LNCaP clone FGC (cell line): ENCODE measurements at regions not wholly inside any gene's neighbourhood (a gene's known extent, or its start where the extent isn't known, plus 50 kb on each side); places are given as distances from the start of the nearest gene placed in this dataset.

Experiments used
- DNase-seq: peaks from one replicate; pipeline ENCODE4 v3.0.0-alpha.2; 2011; ENCODE audit warnings: low read depth
- H3K4me3 ChIP-seq: 2 replicates; pipeline ENCODE4 v1.5.1; 2011; ENCODE audit warnings: mild to moderate bottlenecking, low read depth, low read length, control low read depth
- CTCF ChIP-seq: IDR thresholded peaks from 2 replicates; pipeline ENCODE4 v1.5.1; 2012; ENCODE audit warnings: mild to moderate bottlenecking; ENCODE audit not compliant: control insufficient read depth, insufficient read depth; ENCODE audit errors: extremely low read depth

DNA sequence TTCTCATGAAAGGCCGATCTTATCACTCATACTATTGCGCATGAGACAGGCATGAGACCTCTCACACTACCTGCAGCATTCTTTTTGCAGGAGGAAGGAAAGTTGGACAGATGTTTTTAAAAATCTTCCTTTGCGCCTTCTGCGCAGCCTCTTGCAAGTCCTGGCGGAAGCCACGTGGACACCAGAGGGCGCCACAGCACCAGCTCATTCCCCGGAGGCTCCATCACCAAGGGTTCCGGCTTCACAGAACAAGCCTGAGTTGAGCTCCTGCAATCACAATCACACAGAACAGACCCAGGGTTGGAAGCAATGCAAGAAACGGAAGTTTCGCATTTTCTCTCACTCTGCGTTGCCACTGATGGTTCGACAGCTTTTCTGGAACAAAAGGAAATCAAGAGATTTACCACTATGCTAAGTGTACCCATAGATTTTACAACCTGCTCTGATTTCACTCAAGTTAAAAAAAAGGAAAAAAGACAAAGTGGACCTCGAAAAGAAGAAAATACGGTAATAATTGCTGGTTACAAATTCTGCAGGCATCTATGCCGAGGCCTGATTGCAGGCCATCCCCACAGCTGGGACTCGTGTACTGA lies 304.7 kb upstream of the MSX2 start:
- peak; percentile 77 for DNase-seq
- H3K4me3 ChIP-seq: no peak overlapping the region
- TF ChIP-seq CTCF: peak; percentile 96

GRCh38 chr5:174420651-174421407 lies 303.6 kb upstream of the MSX2 start:
- DNase-seq: no peak
- no peak overlapping the region for H3K4me3 ChIP-seq
- no peak for TF ChIP-seq CTCF

DNA sequence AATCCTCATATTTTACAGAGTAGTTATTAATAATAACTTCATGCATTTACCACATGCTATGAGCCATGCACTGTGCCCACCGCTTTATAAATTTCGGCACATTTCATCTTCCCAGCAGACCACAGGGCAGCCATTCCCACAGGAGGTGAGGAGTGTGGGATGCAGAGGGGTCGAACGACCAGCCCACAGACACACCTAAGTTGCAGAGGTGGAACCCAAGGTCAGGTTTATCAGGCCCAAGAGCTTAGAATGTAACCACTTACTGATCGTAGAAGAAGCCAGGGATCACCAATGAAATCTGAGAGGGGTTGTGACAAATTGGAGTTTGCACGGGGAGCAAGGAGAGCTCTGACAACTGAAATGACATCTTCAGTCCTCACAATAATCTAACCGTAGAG lies 303.0 kb upstream of the MSX2 start:
- no peak for TF ChIP-seq CTCF
- no peak for DNase-seq
- H3K4me3 ChIP-seq: no peak overlapping the region

DNA sequence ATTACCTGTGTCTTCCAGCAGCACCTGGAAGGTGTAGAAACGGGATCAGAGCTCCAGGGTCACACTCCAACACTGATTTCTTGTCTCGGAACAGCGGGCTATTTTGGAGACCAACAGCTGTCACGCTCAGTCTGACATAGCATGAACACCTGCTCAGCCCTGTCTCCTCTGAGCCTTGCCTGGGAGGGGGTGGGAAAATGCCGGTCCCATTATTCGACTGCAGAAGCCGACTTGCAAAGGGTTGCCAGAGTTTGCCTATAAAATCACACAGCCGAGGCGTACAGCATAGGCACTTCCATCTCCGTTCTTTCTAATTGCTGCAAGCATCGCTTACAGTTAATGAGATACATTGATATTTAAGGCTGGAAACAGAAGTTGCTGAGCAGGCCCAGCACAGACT lies 300.8 kb upstream of the MSX2 start:
- no peak overlapping the region for H3K4me3 ChIP-seq
- no peak for TF ChIP-seq CTCF
- no peak for DNase-seq

GRCh38 chr5:174424219-174425053 lies 299.9 kb upstream of the MSX2 start:
- no peak for DNase-seq
- H3K4me3 ChIP-seq: no peak overlapping the region
- TF ChIP-seq CTCF: peak; percentile 27; the same call in 1 of the 2 replicates

DNA sequence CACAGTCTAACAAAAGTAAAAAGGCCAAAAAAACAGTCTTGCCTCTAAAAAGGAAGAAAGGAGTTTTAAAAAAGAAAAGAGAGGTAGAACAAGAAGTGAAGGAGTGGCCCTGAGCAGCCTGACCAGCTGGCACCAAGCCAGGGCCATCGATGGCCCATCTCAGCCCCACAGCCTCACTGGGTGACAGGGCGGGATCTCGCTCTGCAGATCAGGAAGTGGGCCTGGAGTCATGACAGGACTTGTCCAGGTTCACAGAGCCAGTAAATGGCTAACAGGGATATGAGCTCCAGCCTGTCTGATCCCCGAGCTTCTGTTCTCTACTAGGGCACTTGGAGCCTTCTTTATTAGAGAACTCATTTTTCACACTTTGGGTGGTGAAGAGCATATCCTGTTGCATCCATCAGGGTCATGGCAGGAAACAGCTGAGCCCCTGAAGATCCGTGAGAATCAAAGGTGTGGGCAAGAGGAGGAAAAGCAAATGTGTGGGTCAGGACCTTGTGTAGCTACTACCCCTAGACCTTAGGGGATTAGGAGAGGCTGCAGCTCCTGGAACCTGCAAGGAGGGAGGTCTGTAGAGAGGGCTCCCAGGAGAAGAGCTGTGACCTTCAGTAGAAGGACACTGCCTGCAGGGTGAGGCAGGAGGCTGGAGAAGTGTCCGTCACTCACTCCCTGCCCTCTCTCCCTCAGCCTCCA lies 299.0 kb upstream of the MSX2 start:
- no peak for TF ChIP-seq CTCF
- DNase-seq: no peak
- no peak overlapping the region for H3K4me3 ChIP-seq
